ACHN (cell line): ENCODE measurements at regions not wholly inside any gene's neighbourhood (a gene's known extent, or its start where the extent isn't known, plus 50 kb on each side); places are given as distances from the start of the nearest gene placed in this dataset.
A peak's percentile ranks its signal among the peaks of the same experiment; 100 is the strongest.
"Not testable (repeated sequence)": the region's sequence is repeated elsewhere in the genome, so short reads cannot be mapped to it uniquely, and the experiment has no call there.

Source experiments
- DNase-seq: peaks from one replicate; pipeline ENCODE4 v3.0.0-alpha.2; 2015
- in situ Hi-C: cut with HindIII; loops from 2 replicates; pipeline ENCODE4 v1.10.0; 2017; ENCODE audit warnings: low sequenced_read_pairs, low pct_ligation_motif_present, low pct_unique_long_range_greater_than_20kb

- peak; percentile 68 for DNase-seq
- in situ Hi-C loops, result no loop called here
Measured at GRCh38 chr12:131242741-131243496, 289.2 kb downstream of the ADGRD1 start.

- DNase-seq, in situ Hi-C loops: not testable (repeated sequence)
Measured at GRCh38 chr12:131244157-131244688, 290.5 kb downstream of the ADGRD1 start.

- DNase-seq, in situ Hi-C loops: not testable (repeated sequence)
Measured at GRCh38 chr12:131245161-131245560, 291.5 kb downstream of the ADGRD1 start.

DNA sequence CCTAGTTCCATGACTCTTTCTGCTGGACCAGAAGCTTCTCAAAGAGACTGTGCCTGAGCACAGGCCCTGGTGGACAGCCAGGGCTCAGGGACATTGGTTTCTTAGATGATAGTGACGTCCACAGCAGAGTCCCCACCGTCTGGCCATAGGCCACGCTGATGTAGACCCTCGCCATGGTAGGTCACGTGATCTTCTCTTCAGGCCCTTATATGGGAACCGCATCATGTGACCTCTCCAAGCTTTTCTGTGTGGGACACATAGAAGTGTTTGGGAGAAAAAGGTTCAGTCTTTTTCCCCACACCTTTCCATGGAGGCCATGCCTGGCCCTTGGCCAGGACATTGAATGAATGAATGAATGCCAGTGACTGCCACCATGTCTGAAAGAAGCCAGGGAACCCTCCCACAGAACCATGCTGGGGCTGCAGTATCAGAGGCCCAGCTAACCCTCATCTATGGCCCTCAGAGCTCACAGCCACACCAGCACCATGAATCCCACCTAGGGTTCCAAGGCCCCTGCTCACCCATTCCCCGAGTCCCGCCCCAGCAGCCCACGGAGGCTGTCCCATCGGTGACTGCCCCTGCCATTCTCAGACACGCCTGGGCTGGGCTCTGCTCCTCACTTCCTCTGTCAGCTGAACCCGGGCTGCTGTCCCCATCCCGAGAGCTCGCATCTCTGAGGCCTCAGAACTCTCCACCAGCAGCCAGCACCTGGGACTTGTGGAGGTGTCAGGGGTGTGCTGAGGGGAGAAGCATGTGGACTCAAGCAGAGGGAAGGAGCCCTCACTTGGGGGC lies 292.1 kb downstream of the ADGRD1 start:
- no peak for DNase-seq
- in situ Hi-C loops, result no loop called here

DNA sequence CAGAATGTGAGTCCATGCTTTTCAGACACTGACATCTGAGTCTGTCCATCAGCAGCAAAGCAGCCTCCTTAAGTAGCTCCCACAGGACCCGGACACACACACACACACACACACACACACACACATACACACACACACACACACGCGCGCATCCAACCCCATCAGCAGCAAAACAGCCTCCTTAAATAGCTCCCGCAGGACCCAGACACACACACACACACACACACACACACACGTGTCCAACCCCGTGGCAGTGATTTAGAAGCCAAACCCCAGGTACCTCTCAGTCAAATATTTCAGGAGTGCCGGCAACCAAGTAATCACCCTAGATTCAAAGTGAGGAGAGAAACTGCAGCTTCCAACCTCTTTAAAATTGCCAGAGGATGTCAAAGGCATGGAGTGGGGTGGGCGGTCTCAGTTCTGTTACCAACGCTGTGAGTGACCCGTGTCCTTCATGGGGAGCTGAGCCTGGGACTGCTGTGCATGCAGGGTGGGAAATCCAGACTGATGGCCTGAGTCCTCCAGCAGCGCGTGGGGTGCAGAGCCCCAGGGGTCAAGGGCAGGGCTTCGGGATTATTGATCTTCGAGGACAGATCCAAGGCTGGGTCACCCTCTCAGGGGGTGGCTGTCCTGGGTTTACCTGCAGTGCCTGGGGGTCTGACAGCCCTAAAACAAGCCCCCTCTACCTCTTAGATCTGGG lies 293.5 kb downstream of the ADGRD1 start:
- DNase-seq, in situ Hi-C loops: not testable (repeated sequence)

DNA sequence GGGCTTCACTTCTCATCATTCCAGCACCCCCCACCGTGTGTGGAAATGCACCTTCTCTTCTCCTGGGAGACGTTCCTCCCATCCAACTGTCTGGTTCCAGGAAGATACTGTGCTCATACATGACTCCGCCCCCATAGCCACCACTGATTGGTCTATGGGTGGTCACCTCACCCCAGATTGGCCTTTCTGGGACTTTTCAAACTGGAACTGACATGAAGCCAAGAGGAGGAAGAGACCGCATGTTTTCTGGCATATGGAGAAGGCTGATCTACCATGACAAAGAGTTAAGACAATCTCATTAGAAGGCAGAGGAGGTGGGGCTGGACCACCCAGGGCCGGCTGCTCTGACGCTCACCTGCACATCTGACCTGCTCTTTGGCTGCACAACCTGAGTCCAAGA lies 294.2 kb downstream of the ADGRD1 start:
- DNase-seq, in situ Hi-C loops: not testable (repeated sequence)

DNA sequence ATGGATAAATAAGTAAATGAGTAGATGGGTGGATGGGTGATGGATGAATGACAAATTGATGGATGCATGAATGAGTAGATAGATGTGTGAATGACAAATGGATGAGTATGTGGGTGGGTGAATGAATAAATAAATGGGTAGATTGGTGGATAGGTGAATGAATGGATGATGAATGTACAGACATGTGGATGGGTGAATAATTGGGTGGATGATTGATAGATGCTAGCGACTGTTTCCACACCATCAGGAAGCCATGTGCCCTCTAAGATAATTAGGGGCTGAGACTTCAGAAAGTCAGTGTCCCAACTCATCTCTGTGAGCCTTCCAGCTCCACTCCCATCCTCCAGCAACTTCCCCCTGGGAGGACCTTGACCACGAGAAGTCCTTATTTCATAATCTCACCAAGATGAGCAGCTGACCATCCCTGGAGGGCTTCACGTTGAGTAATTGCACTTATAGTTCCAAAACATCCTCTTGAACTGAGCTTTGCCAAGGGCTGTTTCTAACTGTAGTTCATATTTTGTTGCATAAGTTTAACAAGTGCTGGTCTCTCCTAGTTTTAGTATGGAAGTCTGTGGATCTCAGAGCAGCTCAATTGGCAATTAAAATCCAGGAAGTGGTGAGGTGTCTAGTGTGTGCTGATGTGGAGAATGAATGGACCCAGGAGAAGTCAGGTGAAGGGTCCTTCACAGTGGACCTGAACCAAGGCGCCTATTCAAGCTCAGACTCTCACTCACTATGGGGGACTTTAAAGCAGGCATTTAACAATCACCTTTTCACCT lies 295.7 kb downstream of the ADGRD1 start:
- in situ Hi-C loops, result no loop called here
- peak; percentile 17 for DNase-seq

- DNase-seq, result peak; percentile 89
- in situ Hi-C loops, result no loop called here
Measured at GRCh38 chr12:131250028-131250950, 296.6 kb downstream of the ADGRD1 start.

GRCh38 chr12:131250951-131251315 lies 297.2 kb downstream of the ADGRD1 start:
- in situ Hi-C loops, result no loop called here
- no peak for DNase-seq

- in situ Hi-C loops, result no loop called here
- DNase-seq, result no peak
Measured at GRCh38 chr12:131251336-131252101, 297.8 kb downstream of the ADGRD1 start.

DNA sequence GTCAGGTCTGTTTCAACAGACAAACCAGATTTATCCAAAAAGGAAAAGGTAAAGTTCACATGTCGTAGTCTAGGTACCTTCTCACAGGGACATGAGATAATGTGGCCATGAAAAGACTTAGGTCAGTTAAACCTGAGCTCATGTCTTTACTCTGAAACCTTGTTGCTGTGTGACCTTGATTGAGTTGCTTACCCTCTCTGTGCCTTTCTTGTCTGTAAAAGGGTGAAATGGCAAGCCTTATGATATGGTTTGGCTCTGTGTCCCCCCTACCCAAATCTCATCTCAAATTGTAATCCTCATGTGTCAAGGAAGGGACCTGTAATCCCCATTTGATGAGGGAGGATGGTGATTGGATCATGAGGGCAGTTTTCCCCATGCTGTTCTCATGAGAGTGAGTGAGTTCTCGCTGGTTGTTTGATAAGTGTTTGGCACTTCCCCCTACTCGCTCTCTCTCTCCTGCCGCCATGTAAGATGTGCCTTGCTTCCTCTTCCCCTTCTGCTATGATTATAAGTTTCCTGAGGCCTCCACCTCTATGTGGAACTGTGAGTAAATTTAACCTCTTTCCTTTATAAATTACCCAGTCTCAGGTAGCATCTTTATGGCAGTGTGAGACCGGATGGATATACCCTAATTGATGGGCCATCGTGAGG lies 299.8 kb downstream of the ADGRD1 start:
- in situ Hi-C loops, result no loop called here
- DNase-seq, result no peak

DNA sequence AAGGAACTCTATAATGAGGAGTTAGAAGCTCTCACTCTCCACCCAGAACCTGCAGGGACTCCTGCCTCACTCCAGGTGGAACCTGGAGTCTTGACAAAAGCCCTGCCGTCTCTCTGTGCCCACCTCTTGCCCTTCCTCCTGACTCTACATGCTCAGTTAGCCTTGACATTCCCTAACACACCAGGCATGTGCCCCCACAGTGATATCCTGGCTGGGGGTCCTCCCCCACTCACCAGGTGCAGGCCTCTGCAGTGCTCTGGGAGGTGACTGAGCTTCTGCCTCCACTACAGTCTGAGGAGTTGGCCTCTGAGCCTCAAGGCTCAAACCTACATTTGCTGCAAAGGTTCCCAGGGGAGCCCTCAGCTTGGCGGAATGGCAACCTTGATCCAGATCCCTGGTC lies 300.7 kb downstream of the ADGRD1 start:
- in situ Hi-C loops, result no loop called here
- no peak for DNase-seq

DNA sequence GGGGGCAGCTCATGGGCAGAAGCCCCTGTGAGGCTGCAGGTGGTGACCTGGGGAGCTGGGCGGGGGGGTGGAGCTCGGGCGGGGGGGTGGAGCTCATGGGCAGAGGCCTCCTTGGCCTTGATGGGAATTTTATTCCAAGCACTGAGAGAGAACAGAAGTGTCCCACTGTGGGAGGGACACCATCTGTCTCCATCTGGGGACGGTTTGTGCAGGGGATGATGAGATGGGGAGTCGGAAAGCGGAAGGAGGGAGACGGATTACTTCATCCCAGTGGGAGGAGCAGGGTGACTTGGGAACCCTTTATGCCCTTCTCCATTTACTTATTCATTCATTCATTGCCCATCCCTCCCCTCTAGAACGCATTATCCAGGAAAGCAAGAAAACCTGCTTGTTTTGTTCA lies 304.7 kb downstream of the ADGRD1 start:
- in situ Hi-C loops, result no loop called here
- no peak for DNase-seq

DNA sequence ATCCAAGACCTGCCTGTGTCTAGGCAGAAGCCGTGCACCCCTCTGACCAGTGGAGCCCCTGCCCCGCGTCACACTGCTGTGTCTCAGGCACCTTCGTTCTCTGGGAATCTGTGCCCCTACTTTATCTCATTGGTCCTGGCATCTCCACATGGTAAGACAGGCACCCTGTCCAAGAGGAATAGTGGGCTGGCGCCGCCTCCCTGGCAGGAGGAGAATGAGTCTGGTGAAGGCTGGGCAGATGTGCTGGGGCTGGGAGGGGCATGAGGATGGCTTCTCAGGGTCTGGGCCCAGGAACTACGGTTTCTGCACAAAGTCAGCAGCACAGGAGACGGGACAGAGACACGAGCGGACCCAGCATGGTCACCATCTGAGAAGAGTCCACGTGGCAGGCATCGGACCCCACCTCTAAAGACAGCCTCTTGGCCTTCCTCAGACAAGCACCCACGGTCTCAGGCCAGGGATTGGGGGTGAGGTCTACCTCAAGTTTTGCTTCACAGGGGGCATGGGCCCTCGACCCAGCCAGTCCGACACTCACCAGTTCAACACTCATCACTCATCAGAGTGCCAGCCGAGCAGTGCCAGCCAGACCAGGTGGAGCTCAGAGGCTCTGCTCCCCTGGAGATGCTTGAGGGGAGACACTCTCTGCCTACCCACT lies 306.7 kb downstream of the ADGRD1 start:
- in situ Hi-C loops, result no loop called here

GRCh38 chr12:131260954-131261353 lies 307.2 kb downstream of the ADGRD1 start:
- no peak for DNase-seq
- in situ Hi-C loops, result no loop called here

More for the DNA sequence above, 306.7 kb downstream of the ADGRD1 start:
- DNase-seq, result no peak

DNA sequence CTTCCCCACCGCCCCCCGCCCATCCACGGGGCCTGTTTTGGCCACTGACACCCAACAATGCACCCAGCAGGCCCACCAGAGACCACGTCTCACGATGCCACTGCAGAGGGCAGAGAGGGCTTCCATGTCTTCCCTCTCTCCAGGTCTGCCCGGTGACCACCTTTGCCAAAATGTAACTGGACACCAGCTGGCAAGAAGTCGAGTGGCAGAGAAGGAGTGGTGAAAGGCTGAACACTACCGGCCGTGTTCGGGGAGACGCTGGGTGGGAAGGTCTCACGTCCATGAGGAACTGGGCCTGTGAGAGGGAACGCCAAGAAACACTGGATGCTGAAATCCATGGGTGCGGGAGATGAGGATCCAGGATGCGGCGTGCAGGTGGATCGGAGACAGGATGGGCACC lies 308.2 kb downstream of the ADGRD1 start:
- in situ Hi-C loops, result no loop called here
- no peak for DNase-seq
